HCT116 (cell line): ENCODE measurements at regions not wholly inside any gene's neighbourhood (a gene's known extent, or its start where the extent isn't known, plus 50 kb on each side); places are given as distances from the start of the nearest gene placed in this dataset.

ENCODE experiments used
- ATAC-seq: fragments of 200-7000 bp; cut with Tn5 transposase; 2 replicates; pipeline ENCODE4 v1.9.1; 2020; ENCODE audit warnings: mild to moderate bottlenecking, moderate library complexity
- BruUV-seq: library from RNA; stranded (reverse); fragments of 400-500 nt; replicated peaks from 2 replicates; lab custom pipeline; 2021; lab: Mats Ljungman, UMichigan
- CTCF ChIA-PET: fragments of 300-600 bp; sonication (Branson Sonifier 250); formaldehyde crosslinking; loops from one replicate; lab custom pipeline; 2021; ENCODE audit warnings: antibody characterized with exemption; lab: Charles Lee
- POLR2A ChIA-PET: fragments of 300-600, 350-600 bp; sonication (Branson Sonifier 250); formaldehyde crosslinking; loops from one replicate; lab custom pipeline; 2021; ENCODE audit warnings: antibody characterized with exemption; lab: Charles Lee
- RAD21 ChIA-PET, 2 experiments: fragments of 300-600 bp; sonication (Branson Sonifier 250); formaldehyde crosslinking; loops; one replicate each; lab custom pipeline; 2023; ENCODE audit warnings: low total read pairs in 2 of 2; ENCODE audit not compliant: uncharacterized antibody in 2 of 2, unreplicated experiment in 2 of 2, low non-redundant PET in 1 of 2; lab: Charles Lee
- DNase-seq: peaks from one replicate; pipeline ENCODE4 v3.0.0-alpha.2; 2010; ENCODE audit warnings: low read depth, low spot score
- H2AFZ ChIP-seq: fragments of 200-600 bp; shearing (Covaris generic), sonication (generic); 2 replicates; pipeline ENCODE4 v1.6.1; 2017; ENCODE audit warnings: low read depth, mixed run types, mixed read lengths, antibody characterized with exemption, low read length; ENCODE audit not compliant: poor library complexity, severe bottlenecking
- H3K27ac ChIP-seq: 2 replicates; pipeline ENCODE4 v1.5.1; 2012; ENCODE audit warnings: low read depth, low read length
- H3K27me3 ChIP-seq: fragments of 200-600 bp; sonication (generic); 2 replicates; pipeline ENCODE4 v1.6.1; 2016; ENCODE audit warnings: mixed run types, low read length, mixed read lengths; ENCODE audit not compliant: insufficient read depth
- H3K36me3 ChIP-seq, 2 experiments: fragments of 200-500 bp in 1 of 2; fragments of 200-600 bp in 1 of 2; sonication (Bioruptor generic) in 1 of 2; sonication (generic) in 1 of 2; 2 replicates each; pipeline versions ENCODE4 v1.5.1 to v1.6.1; 2014 to 2016; ENCODE audit warnings: low read length in 2 of 2, inconsistent platforms in 1 of 2, mixed read lengths in 1 of 2, mixed run types in 1 of 2; ENCODE audit not compliant: insufficient read depth in 2 of 2, control insufficient read depth in 1 of 2
- H3K4me1 ChIP-seq, 2 experiments: fragments of 200-600 bp in 1 of 2; sonication (generic) in 1 of 2; 2 replicates each; pipeline versions ENCODE4 v1.5.1 to v1.6.1; 2012 to 2017; ENCODE audit warnings: low read length in 2 of 2, inconsistent platforms in 1 of 2, mild to moderate bottlenecking in 1 of 2, mixed read lengths in 1 of 2, mixed run types in 1 of 2, moderate library complexity in 1 of 2; ENCODE audit not compliant: insufficient read depth in 2 of 2, control insufficient read depth in 1 of 2
- H3K4me2 ChIP-seq: fragments of 200-600 bp; sonication (generic); 2 replicates; pipeline ENCODE4 v1.6.1; 2017; ENCODE audit warnings: mixed run types, low read length, mixed read lengths
- H3K4me3 ChIP-seq, 2 experiments: fragments of 200-600 bp in 1 of 2; sonication (generic) in 1 of 2; replicated peaks in 1 of 2; 2 replicates each; pipeline ENCODE4 v1.5.1; 2011 to 2016; ENCODE audit warnings: low read length in 2 of 2, control low read depth in 1 of 2, low read depth in 1 of 2, mild to moderate bottlenecking in 1 of 2, mixed read lengths in 1 of 2, mixed run types in 1 of 2
- H3K79me2 ChIP-seq: fragments of 200-600 bp; sonication (generic); 2 replicates; pipeline ENCODE4 v1.6.1; 2017; ENCODE audit warnings: mild to moderate bottlenecking, mixed run types, low read length, moderate library complexity, mixed read lengths; ENCODE audit not compliant: insufficient read depth
- H3K9ac ChIP-seq: fragments of 200-600 bp; sonication (generic); 2 replicates; pipeline ENCODE4 v1.6.1; 2016; ENCODE audit warnings: low read length, mixed read lengths
- H3K9me2 ChIP-seq: fragments of 200-600 bp; sonication (generic), shearing (Covaris generic); 2 replicates; pipeline ENCODE4 v1.6.1; 2017; ENCODE audit warnings: mixed run types, mild to moderate bottlenecking, moderate library complexity; ENCODE audit not compliant: insufficient read depth
- H3K9me3 ChIP-seq, 2 experiments: fragments of 200-500 bp in 1 of 2; fragments of 200-600 bp in 1 of 2; sonication (Bioruptor generic) in 1 of 2; sonication (generic) in 1 of 2; 2 replicates each; pipeline ENCODE4 v1.6.1; 2014 to 2017; ENCODE audit warnings: low read length in 2 of 2, mixed read lengths in 2 of 2, inconsistent platforms in 1 of 2, low read depth in 1 of 2, mild to moderate bottlenecking in 1 of 2, mixed run types in 1 of 2, moderate library complexity in 1 of 2; ENCODE audit not compliant: control insufficient read depth in 1 of 2, insufficient read depth in 1 of 2
- H4K20me1 ChIP-seq: fragments of 200-600 bp; sonication (generic), shearing (Covaris generic); 2 replicates; pipeline ENCODE4 v1.6.1; 2017; ENCODE audit warnings: mixed run types, mild to moderate bottlenecking, moderate library complexity; ENCODE audit not compliant: insufficient read depth
- CBX3 ChIP-seq: IDR thresholded peaks from 2 replicates; pipeline ENCODE4 v1.6.1; 2012; ENCODE audit warnings: low read depth
- EGR1 ChIP-seq: IDR thresholded peaks from 2 replicates; pipeline ENCODE4 v1.6.1; 2012; ENCODE audit warnings: low read depth
- ELF1 ChIP-seq: IDR thresholded peaks from 2 replicates; pipeline ENCODE4 v1.6.1; 2012; ENCODE audit warnings: low read depth, borderline replicate concordance
- EZH2phosphoT487 ChIP-seq: fragments of 200-600 bp; IDR thresholded peaks from 2 replicates; pipeline ENCODE4 v1.6.1; 2018; ENCODE audit warnings: antibody characterized with exemption, borderline replicate concordance
- FOSL1 ChIP-seq: IDR thresholded peaks from 2 replicates; pipeline ENCODE4 v1.6.1; 2012; ENCODE audit warnings: low read depth
- JUND ChIP-seq: IDR thresholded peaks from 2 replicates; pipeline ENCODE4 v1.6.1; 2012
- MAX ChIP-seq: IDR thresholded peaks from 2 replicates; pipeline ENCODE4 v1.6.1; 2012
- POLR2A ChIP-seq: IDR thresholded peaks from 2 replicates; pipeline ENCODE4 v1.7.0; 2011; ENCODE audit warnings: borderline replicate concordance; ENCODE audit not compliant: insufficient read depth, insufficient read length; ENCODE audit errors: extremely low read depth
- REST ChIP-seq: IDR thresholded peaks from 2 replicates; pipeline ENCODE4 v1.6.1; 2012; ENCODE audit warnings: low read depth
- SRF ChIP-seq: IDR thresholded peaks from 2 replicates; pipeline ENCODE4 v1.6.1; 2012; ENCODE audit warnings: low read depth
- TCF7L2 ChIP-seq: IDR thresholded peaks from 2 replicates; pipeline ENCODE4 v1.7.0; 2011; ENCODE audit warnings: borderline replicate concordance, inconsistent platforms; ENCODE audit not compliant: insufficient read depth, insufficient read length; ENCODE audit errors: extremely low read depth
- YY1 ChIP-seq: IDR thresholded peaks from 2 replicates; pipeline ENCODE4 v1.6.1; 2011; ENCODE audit warnings: low read length, low read depth, moderate library complexity, mild to moderate bottlenecking; ENCODE audit not compliant: insufficient replicate concordance; ENCODE audit errors: extremely low read depth
- ZBTB33 ChIP-seq: IDR thresholded peaks from 2 replicates; pipeline ENCODE4 v1.6.1; 2011; ENCODE audit warnings: mild to moderate bottlenecking, low read length, moderate library complexity; ENCODE audit not compliant: insufficient replicate concordance; ENCODE audit errors: extremely low read depth
- ZFX ChIP-seq: fragments of 450-650 bp; IDR thresholded peaks from 2 replicates; pipeline ENCODE4 v1.6.1; 2017
- ZNF274 ChIP-seq: fragments of 200-500 bp; sonication (Bioruptor generic); IDR thresholded peaks from 2 replicates; pipeline ENCODE4 v1.6.1; 2014; ENCODE audit warnings: mild to moderate bottlenecking, low read depth, low read length, inconsistent platforms
- intact Hi-C: fragments of 100-400 bp; cut with micrococcal nuclease; formaldehyde crosslinking; loops from 2 replicates; pipeline ENCODE4 v1.10.0; 2022

GRCh38 chr2:128868686-128869551 is 550.3 kb upstream of the HS6ST1 start:
- no peaks in the 10 kb centered on the region for H4K20me1 ChIP-seq
- POLR2A ChIA-PET = no interaction called here

More at GRCh38 chr2:128868686-128869551, 550.3 kb upstream of the HS6ST1 start:
- Histone ChIP-seq H3K9me2 (no peaks in the 10 kb centered on the region), H3K4me3 (no peak overlapping the region), H3K79me2 (no peaks in the 10 kb centered on the region), H3K27ac (no peak overlapping the region), H3K4me1 (no peaks in the 10 kb centered on the region), H3K4me2 (no peak overlapping the region), H3K36me3 (no peaks in the 10 kb centered on the region), H3K9me3 (no peaks in the 10 kb centered on the region), H3K27me3 (peaks cover 27% of the 10 kb centered on the region), H3K9ac (no peak overlapping the region), H2AFZ (no peak overlapping the region)
- DNase-seq (no peak), ATAC-seq (no peak)
- ChIA-PET RAD21 (no interaction called here), CTCF (no interaction called here)
- no TSS peak for BruUV-seq
- TF ChIP-seq JUND (no peak), REST (no peak), EZH2phosphoT487 (no peak), MAX (no peak), ZFX (no peak), YY1 (no peak), ZBTB33 (no peak), EGR1 (no peak), SRF (no peak), CBX3 (no peak), TCF7L2 (no peak), ZNF274 (no peak), POLR2A (no peak), ELF1 (no peak), FOSL1 (no peak)
- intact Hi-C loops = no loop called here
